ENCODE measurements at regions not wholly inside any gene's neighbourhood (a gene's known extent, or its start where the extent isn't known, plus 50 kb on each side); places are given as distances from the start of the nearest gene placed in this dataset.
A peak's percentile ranks its signal among the peaks of the same experiment; 100 is the strongest.

GRCh38 chr17:77371888-77372443 lies 231.2 kb downstream of the SEC14L1 start:
- DNase-seq (ENCODE audit: low spot score): no peak

GRCh38 chr17:77372444-77373298 lies 231.9 kb downstream of the SEC14L1 start:
- peak; percentile 76 for DNase-seq (ENCODE audit: low spot score)
- Histone ChIP-seq H3K4me3 (peak overlapping the region; percentile 71 to 84), H3K36me3 (no peaks in the 10 kb centered on the region), H3K4me1 (peaks cover 0 to 66% of the 10 kb centered on the region in 2 donors), H3K27me3 (no peaks in the 10 kb centered on the region), H3K9me3 (no peaks in the 10 kb centered on the region), H3K27ac (peak overlapping the region; percentile 90 to 92)
- no peak for TF ChIP-seq CTCF (IDR thresholded peaks at IDR 0.05)

More at GRCh38 chr17:77371888-77372443, 231.2 kb downstream of the SEC14L1 start:
- Histone ChIP-seq H3K4me1 (peaks cover 0 to 59% of the 10 kb centered on the region in 2 donors), H3K9me3 (no peaks in the 10 kb centered on the region), H3K27ac (peak overlapping the region; percentile 90 to 92), H3K36me3 (no peaks in the 10 kb centered on the region), H3K27me3 (no peaks in the 10 kb centered on the region), H3K4me3 (peak overlapping the region in 1 of 2 donors; percentile 84)
- no peak for TF ChIP-seq CTCF (IDR thresholded peaks at IDR 0.05)

GRCh38 chr17:77373299-77374169 lies 232.8 kb downstream of the SEC14L1 start:
- H3K27ac ChIP-seq: peak overlapping the region; percentile 90 to 92
- H3K4me3 ChIP-seq: peak overlapping the region; percentile 71 to 84
- H3K4me1 ChIP-seq: peaks cover 0 to 74% of the 10 kb centered on the region in 2 donors
- TF ChIP-seq CTCF (IDR thresholded peaks at IDR 0.05): no peak
- H3K36me3 ChIP-seq: no peaks in the 10 kb centered on the region
- H3K9me3 ChIP-seq: no peaks in the 10 kb centered on the region
- H3K27me3 ChIP-seq: no peaks in the 10 kb centered on the region
- no peak for DNase-seq (ENCODE audit: low spot score)

- H3K27ac ChIP-seq: peak overlapping the region; percentile 90 to 92
- no peaks in the 10 kb centered on the region for H3K9me3 ChIP-seq
- H3K27me3 ChIP-seq: no peaks in the 10 kb centered on the region
- DNase-seq (ENCODE audit: low spot score): peak; percentile 87
- peaks cover 0 to 83% of the 10 kb centered on the region in 2 donors for H3K4me1 ChIP-seq
- no peak for TF ChIP-seq CTCF (IDR thresholded peaks at IDR 0.05)
- peak overlapping the region; percentile 71 to 84 for H3K4me3 ChIP-seq
- no peaks in the 10 kb centered on the region for H3K36me3 ChIP-seq
Observed at GRCh38 chr17:77374170-77374936, 233.6 kb downstream of the SEC14L1 start.

All from right atrium auricular region (tissue), 2 donors.